ENCODE measurements at regions not wholly inside any gene's neighbourhood (a gene's known extent, or its start where the extent isn't known, plus 50 kb on each side); places are given as distances from the start of the nearest gene placed in this dataset.

DNA sequence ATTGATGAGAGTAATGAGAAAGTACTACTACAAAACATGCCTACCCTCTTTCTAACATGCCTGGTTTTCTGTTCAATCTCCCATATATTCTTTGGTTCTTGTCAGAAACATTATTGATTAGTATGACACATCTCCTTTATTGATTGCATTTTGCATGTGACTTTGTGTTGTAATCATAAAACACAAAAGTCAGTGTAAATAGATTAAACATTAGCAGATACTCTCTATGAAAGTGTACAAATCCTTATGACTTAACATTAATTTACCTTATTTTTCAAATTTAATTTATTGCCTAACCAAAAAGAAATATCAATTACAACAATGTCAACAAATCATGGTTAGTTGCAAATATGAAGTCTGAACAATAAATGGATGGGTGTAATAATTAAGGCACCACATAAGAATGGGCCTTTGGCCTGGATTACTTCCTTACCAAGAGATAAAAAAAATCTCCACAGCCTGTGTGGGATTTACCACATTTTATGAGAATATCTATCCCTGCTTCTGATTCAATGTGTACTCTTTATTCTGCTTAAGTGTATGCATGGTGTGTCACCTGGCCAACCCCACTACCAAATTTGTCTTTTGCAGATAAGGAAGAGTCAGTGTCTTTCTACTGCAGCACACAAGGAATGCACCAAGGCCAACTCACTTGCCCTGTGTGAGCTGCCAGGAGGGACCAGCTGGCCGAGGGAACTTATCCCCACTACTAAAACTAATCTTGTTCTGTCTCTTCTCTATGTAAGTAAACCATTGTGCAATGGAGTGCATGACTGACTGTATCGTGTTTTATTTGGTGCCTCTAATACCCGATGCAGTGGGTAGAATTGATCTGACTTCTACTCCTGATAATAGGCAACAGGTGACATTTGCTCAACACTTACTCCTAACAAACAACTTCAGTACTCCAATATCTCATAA is 1001.9 kb upstream of the CDH10 start:
- no peak overlapping the region for H3K27ac ChIP-seq (ENCODE audit: insufficient read depth in 1 of 2, low read depth in 1 of 2, low read length in 2 of 2, poor library complexity in 1 of 2, severe bottlenecking in 2 of 2)
- no peaks in the 10 kb centered on the region for H3K4me1 ChIP-seq (ENCODE audit: control extremely low read depth in 1 of 4, control insufficient read depth in 4 of 4, insufficient read depth in 4 of 4, low read length in 3 of 4)
- H3K27me3 ChIP-seq (replicated peaks in 2 of 5; ENCODE audit: control insufficient read depth in 4 of 5, insufficient read depth in 5 of 5, low read length in 4 of 5), result no peaks in the 10 kb centered on the region
- CTCF ChIA-PET, result no interaction called here
- 100% methylated on average over 1 of the region's 3 CpGs for WGBS (ENCODE audit: insufficient coverage)
- no peak for DNase-seq
- H3K36me3 ChIP-seq (ENCODE audit: control insufficient read depth in 4 of 4, insufficient read depth in 4 of 4, low read length in 3 of 4), result no peaks in the 10 kb centered on the region
- no peak overlapping the region for H3K4me3 ChIP-seq (ENCODE audit: control insufficient read depth in 1 of 7, extremely low read depth in 1 of 7, insufficient read depth in 4 of 7, low read depth in 2 of 7, low read length in 6 of 7)
- POLR2A ChIA-PET, result no interaction called here
- H3K9me3 ChIP-seq (ENCODE audit: control extremely low read depth in 1 of 5, control insufficient read depth in 4 of 5, insufficient read depth in 2 of 5, low read depth in 1 of 5, low read length in 4 of 5), result no peaks in the 10 kb centered on the region

DNA sequence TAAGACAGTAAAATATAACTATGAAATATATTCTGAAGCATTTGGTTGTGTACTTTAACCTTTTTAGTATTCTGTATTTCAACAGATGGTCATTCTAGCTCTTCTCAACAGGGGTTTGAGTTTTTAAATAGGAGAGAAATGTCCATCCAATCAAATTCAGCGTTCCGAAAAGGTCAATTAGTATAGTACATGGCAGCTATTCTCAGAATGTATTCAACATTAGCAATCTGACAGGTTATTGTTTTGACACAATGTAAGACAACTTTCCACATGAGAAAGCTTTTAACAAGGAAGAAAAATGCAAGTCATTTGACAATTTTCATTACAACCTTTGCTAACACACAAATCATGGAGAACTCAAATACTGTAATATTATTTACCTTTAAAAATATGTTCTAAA is 996.3 kb upstream of the CDH10 start:
- no CpG with 5 or more reads among the region's 2 CpGs for WGBS (ENCODE audit: insufficient coverage)
- no peaks in the 10 kb centered on the region for H3K4me1 ChIP-seq (ENCODE audit: control extremely low read depth in 1 of 4, control insufficient read depth in 4 of 4, insufficient read depth in 4 of 4, low read length in 3 of 4)
- POLR2A ChIA-PET, result no interaction called here

DNA sequence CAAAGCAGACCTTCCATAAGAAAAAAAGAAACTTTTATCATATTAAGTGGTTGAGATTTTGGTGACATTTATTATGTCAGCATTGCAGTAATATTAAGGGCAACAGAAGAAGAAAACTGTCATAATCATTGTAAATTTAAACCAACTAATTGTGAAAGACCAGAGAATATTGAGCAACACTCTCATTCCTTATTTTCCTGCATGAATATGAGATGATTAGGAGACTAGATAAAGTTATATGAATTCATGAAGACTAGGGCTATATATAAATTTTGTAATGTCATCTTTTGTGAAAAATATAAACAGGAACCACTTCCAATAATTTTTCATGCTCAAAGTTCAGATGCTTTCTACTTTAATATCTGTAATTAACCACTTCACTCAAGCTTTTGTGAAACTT is 974.5 kb upstream of the CDH10 start:
- Histone ChIP-seq H3K27ac (ENCODE audit: insufficient read depth in 1 of 2, low read depth in 1 of 2, low read length in 2 of 2, poor library complexity in 1 of 2, severe bottlenecking in 2 of 2) (peak overlapping the region in 1 of 2 experiments; percentile 32), H3K4me3 (ENCODE audit: control insufficient read depth in 1 of 7, extremely low read depth in 1 of 7, insufficient read depth in 4 of 7, low read depth in 2 of 7, low read length in 6 of 7) (no peak overlapping the region), H3K36me3 (ENCODE audit: control insufficient read depth in 4 of 4, insufficient read depth in 4 of 4, low read length in 3 of 4) (no peaks in the 10 kb centered on the region), H3K27me3 (replicated peaks in 2 of 5; ENCODE audit: control insufficient read depth in 4 of 5, insufficient read depth in 5 of 5, low read length in 4 of 5) (no peaks in the 10 kb centered on the region), H3K9me3 (ENCODE audit: control extremely low read depth in 1 of 5, control insufficient read depth in 4 of 5, insufficient read depth in 2 of 5, low read depth in 1 of 5, low read length in 4 of 5) (peaks cover 0 to 2% (median 0%) of the 10 kb centered on the region in 5 experiments), H3K4me1 (ENCODE audit: control extremely low read depth in 1 of 4, control insufficient read depth in 4 of 4, insufficient read depth in 4 of 4, low read length in 3 of 4) (peaks cover 0 to 12% (median 3%) of the 10 kb centered on the region in 4 experiments)
- ChIA-PET POLR2A (no interaction called here), CTCF (interaction anchor here (0.6 kb wide), 1 partner anchor 30 kb away, joined by 3 read pairs; no protein-coding TSS in a partner anchor)
- peak in 2 of 3 donors; percentile 7 to 10 for DNase-seq

More for the DNA sequence above, 996.3 kb upstream of the CDH10 start:
- no peak overlapping the region for H3K4me3 ChIP-seq (ENCODE audit: control insufficient read depth in 1 of 7, extremely low read depth in 1 of 7, insufficient read depth in 4 of 7, low read depth in 2 of 7, low read length in 6 of 7)
- DNase-seq, result no peak
- H3K27me3 ChIP-seq (replicated peaks in 2 of 5; ENCODE audit: control insufficient read depth in 4 of 5, insufficient read depth in 5 of 5, low read length in 4 of 5), result no peaks in the 10 kb centered on the region
- CTCF ChIA-PET, result no interaction called here
- no peak overlapping the region for H3K27ac ChIP-seq (ENCODE audit: insufficient read depth in 1 of 2, low read depth in 1 of 2, low read length in 2 of 2, poor library complexity in 1 of 2, severe bottlenecking in 2 of 2)
- H3K36me3 ChIP-seq (ENCODE audit: control insufficient read depth in 4 of 4, insufficient read depth in 4 of 4, low read length in 3 of 4), result no peaks in the 10 kb centered on the region
- no peaks in the 10 kb centered on the region for H3K9me3 ChIP-seq (ENCODE audit: control extremely low read depth in 1 of 5, control insufficient read depth in 4 of 5, insufficient read depth in 2 of 5, low read depth in 1 of 5, low read length in 4 of 5)

DNA sequence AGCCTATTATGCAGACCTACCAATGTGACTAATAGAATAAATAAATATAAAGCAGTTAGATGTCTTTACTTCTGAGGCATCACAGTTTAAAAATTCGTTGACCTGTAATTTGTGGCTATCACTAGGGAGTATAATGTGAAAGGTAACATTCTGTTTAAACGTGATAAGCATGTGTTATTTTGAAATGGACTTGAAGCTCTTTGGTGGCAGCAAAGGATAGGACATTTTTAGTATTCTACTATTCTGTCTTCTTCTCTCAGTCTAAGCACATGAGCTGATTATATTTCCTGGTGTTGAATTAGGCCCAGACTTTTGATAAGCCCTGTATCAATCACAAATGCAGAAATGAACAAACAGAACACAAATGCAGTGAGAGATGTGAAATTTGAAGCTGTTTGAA is 974.0 kb upstream of the CDH10 start:
- POLR2A ChIA-PET, result no interaction called here
- Histone ChIP-seq H3K4me3 (ENCODE audit: control insufficient read depth in 1 of 7, extremely low read depth in 1 of 7, insufficient read depth in 4 of 7, low read depth in 2 of 7, low read length in 6 of 7) (no peak overlapping the region), H3K27me3 (replicated peaks in 2 of 5; ENCODE audit: control insufficient read depth in 4 of 5, insufficient read depth in 5 of 5, low read length in 4 of 5) (no peaks in the 10 kb centered on the region), H3K36me3 (ENCODE audit: control insufficient read depth in 4 of 4, insufficient read depth in 4 of 4, low read length in 3 of 4) (no peaks in the 10 kb centered on the region), H3K4me1 (ENCODE audit: control extremely low read depth in 1 of 4, control insufficient read depth in 4 of 4, insufficient read depth in 4 of 4, low read length in 3 of 4) (peaks cover 0 to 12% (median 3%) of the 10 kb centered on the region in 4 experiments), H3K27ac (ENCODE audit: insufficient read depth in 1 of 2, low read depth in 1 of 2, low read length in 2 of 2, poor library complexity in 1 of 2, severe bottlenecking in 2 of 2) (no peak overlapping the region), H3K9me3 (ENCODE audit: control extremely low read depth in 1 of 5, control insufficient read depth in 4 of 5, insufficient read depth in 2 of 5, low read depth in 1 of 5, low read length in 4 of 5) (peaks cover 0 to 2% (median 0%) of the 10 kb centered on the region in 5 experiments)
- peak in 1 of 3 donors; percentile 1 for DNase-seq
- no CpG with 5 or more reads among the region's 2 CpGs for WGBS (ENCODE audit: insufficient coverage)
- CTCF ChIA-PET, result no interaction called here

DNA sequence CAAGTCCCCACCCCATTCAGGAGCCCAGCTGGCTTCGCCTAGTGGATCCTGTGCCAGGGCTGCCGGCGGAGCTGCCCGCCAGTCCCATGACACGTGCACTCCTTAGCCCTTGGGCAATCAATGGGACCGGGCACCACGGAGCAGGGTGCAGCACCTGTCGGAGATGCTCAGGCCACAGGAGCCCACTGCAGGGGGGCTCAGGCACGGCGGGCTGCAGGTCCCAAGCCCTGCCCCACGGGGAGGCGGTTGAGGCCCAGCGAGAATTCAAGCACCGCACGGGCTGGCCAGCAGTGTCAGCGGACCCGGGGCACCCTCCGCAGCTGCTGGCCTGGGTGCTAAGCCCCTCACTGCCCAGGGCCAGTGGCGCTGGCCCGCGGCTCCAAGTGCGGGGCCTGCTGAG is 969.7 kb upstream of the CDH10 start:
- ChIA-PET POLR2A (no interaction called here), CTCF (no interaction called here)
- H3K27ac ChIP-seq (ENCODE audit: insufficient read depth in 1 of 2, low read depth in 1 of 2, low read length in 2 of 2, poor library complexity in 1 of 2, severe bottlenecking in 2 of 2), result no peak overlapping the region
- H3K4me1 ChIP-seq (ENCODE audit: control extremely low read depth in 1 of 4, control insufficient read depth in 4 of 4, insufficient read depth in 4 of 4, low read length in 3 of 4), result peaks cover 0 to 8% (median 3%) of the 10 kb centered on the region in 4 experiments
- H3K36me3 ChIP-seq (ENCODE audit: control insufficient read depth in 4 of 4, insufficient read depth in 4 of 4, low read length in 3 of 4), result no peaks in the 10 kb centered on the region
- 95% methylated on average over 17 of the region's 22 CpGs for WGBS (ENCODE audit: insufficient coverage)
- peaks cover 0 to 4% (median 2%) of the 10 kb centered on the region in 5 experiments for H3K9me3 ChIP-seq (ENCODE audit: control extremely low read depth in 1 of 5, control insufficient read depth in 4 of 5, insufficient read depth in 2 of 5, low read depth in 1 of 5, low read length in 4 of 5)
- no peak overlapping the region for H3K4me3 ChIP-seq (ENCODE audit: control insufficient read depth in 1 of 7, extremely low read depth in 1 of 7, insufficient read depth in 4 of 7, low read depth in 2 of 7, low read length in 6 of 7)
- no peak for DNase-seq
- H3K27me3 ChIP-seq (replicated peaks in 2 of 5; ENCODE audit: control insufficient read depth in 4 of 5, insufficient read depth in 5 of 5, low read length in 4 of 5), result no peaks in the 10 kb centered on the region

DNA sequence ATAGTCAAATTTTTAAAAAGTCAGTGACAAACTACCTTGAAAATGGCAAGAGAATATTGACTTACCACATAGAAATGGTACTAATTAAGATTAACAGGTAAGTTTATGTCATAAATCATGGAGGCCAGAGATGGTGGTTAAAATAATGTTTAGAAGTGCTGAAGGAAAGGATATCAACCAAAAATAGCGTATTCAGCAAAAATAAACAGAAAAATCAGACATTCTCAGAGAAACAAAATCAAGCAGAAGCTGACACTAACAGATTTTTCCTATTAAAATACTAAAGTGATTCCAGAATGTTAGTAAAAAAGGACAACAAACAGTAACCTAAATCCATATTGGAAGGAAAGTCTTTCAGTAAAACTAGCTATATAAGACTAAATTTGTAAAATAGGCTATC is 959.9 kb upstream of the CDH10 start:
- H3K9me3 ChIP-seq (ENCODE audit: control extremely low read depth in 1 of 5, control insufficient read depth in 4 of 5, insufficient read depth in 2 of 5, low read depth in 1 of 5, low read length in 4 of 5), result peaks cover 0 to 3% (median 0%) of the 10 kb centered on the region in 5 experiments
- CTCF ChIA-PET, result no interaction called here
- H3K36me3 ChIP-seq (ENCODE audit: control insufficient read depth in 4 of 4, insufficient read depth in 4 of 4, low read length in 3 of 4), result no peaks in the 10 kb centered on the region
- POLR2A ChIA-PET, result no interaction called here
- no peak overlapping the region for H3K27ac ChIP-seq (ENCODE audit: insufficient read depth in 1 of 2, low read depth in 1 of 2, low read length in 2 of 2, poor library complexity in 1 of 2, severe bottlenecking in 2 of 2)
- DNase-seq, result no peak
- no peaks in the 10 kb centered on the region for H3K27me3 ChIP-seq (replicated peaks in 2 of 5; ENCODE audit: control insufficient read depth in 4 of 5, insufficient read depth in 5 of 5, low read length in 4 of 5)
- no peak overlapping the region for H3K4me3 ChIP-seq (ENCODE audit: control insufficient read depth in 1 of 7, extremely low read depth in 1 of 7, insufficient read depth in 4 of 7, low read depth in 2 of 7, low read length in 6 of 7)
- no peaks in the 10 kb centered on the region for H3K4me1 ChIP-seq (ENCODE audit: control extremely low read depth in 1 of 4, control insufficient read depth in 4 of 4, insufficient read depth in 4 of 4, low read length in 3 of 4)
- no CpG with 5 or more reads among the region's 1 CpG for WGBS (ENCODE audit: insufficient coverage)

DNA sequence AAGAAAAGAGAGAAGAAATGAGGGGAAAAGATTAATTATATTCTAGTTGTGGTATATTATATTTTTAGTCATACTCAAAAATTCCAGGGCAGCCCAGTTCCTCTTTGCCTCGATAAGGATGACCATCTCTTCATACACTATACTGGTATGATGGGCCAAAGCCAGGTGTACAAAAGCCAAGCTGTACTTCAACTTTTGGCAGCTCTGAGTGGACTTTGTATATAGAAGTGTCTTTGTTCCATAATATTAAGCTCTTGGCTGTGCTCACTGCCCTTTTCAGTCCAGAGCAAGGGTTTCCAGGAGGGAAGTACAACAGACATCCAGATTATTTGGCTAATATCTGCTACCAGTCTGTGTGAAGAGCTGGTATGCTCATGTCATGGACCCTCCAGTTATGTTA is 934.3 kb upstream of the CDH10 start:
- no peak overlapping the region for H3K27ac ChIP-seq (ENCODE audit: insufficient read depth in 1 of 2, low read depth in 1 of 2, low read length in 2 of 2, poor library complexity in 1 of 2, severe bottlenecking in 2 of 2)
- H3K4me1 ChIP-seq (ENCODE audit: control extremely low read depth in 1 of 4, control insufficient read depth in 4 of 4, insufficient read depth in 4 of 4, low read length in 3 of 4), result no peaks in the 10 kb centered on the region
- no peak for DNase-seq
- H3K4me3 ChIP-seq (ENCODE audit: control insufficient read depth in 1 of 7, extremely low read depth in 1 of 7, insufficient read depth in 4 of 7, low read depth in 2 of 7, low read length in 6 of 7), result no peak overlapping the region
- no peaks in the 10 kb centered on the region for H3K36me3 ChIP-seq (ENCODE audit: control insufficient read depth in 4 of 4, insufficient read depth in 4 of 4, low read length in 3 of 4)
- ChIA-PET POLR2A (no interaction called here), CTCF (interaction anchor here (1.4 kb wide), 1 partner anchor 9 kb away, joined by 3 read pairs; no protein-coding TSS in a partner anchor)
- H3K9me3 ChIP-seq (ENCODE audit: control extremely low read depth in 1 of 5, control insufficient read depth in 4 of 5, insufficient read depth in 2 of 5, low read depth in 1 of 5, low read length in 4 of 5), result no peaks in the 10 kb centered on the region
- WGBS (ENCODE audit: insufficient coverage), result no CpG with 5 or more reads among the region's 1 CpG
- no peaks in the 10 kb centered on the region for H3K27me3 ChIP-seq (replicated peaks in 2 of 5; ENCODE audit: control insufficient read depth in 4 of 5, insufficient read depth in 5 of 5, low read length in 4 of 5)
